GM18508 (cell line): ENCODE measurements at regions not wholly inside any gene's neighbourhood (a gene's known extent, or its start where the extent isn't known, plus 50 kb on each side); places are given as distances from the start of the nearest gene placed in this dataset.
A peak's percentile ranks its signal among the peaks of the same experiment; 100 is the strongest.

ENCODE experiments used
- ATAC-seq: cut with Tn5 transposase; IDR thresholded peaks from one replicate; pipeline ENCODE4 v1.9.1; 2021; ENCODE audit warnings: moderate number of reproducible peaks; ENCODE audit not compliant: insufficient read depth, unreplicated experiment

DNA sequence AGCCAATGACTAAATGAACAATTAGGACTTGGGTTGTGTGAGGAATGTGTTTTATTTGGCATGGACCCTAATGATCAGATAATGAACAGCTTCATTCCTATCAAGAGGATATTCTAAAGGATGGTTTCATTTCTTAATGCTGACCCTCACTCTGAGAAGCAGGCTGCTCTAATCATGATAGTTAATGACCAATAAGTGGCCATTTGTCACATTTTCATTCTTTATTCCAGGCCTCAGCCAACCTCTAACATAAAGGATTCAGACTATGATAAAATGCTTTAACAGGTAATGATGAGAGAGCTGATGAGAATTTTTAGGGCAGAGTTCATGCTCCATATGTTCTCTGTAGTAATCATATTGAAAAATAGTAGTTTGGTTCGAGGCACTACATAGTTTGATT, 301.5 kb upstream of the ARRDC3 start:
- no peak for ATAC-seq

DNA sequence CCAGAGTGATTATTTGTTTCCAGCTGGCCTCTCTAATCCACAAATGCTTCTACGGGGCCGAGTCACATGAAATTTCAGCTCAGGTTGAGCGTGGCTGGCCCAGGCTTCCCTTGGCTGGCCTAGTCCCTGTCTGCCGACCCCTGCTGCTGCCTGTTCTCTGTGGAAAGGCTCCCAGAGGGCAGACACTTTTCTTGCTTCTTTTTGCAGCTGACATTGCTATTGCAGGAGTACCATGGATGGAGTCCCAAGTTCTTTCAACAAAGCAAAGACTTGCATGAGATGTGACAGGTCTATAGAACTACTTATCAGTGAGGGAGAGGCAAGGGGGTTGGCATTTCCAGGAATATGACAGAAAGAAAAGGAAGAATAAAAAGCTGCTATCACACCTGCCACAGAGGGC, 287.4 kb upstream of the ARRDC3 start:
- ATAC-seq: no peak

DNA sequence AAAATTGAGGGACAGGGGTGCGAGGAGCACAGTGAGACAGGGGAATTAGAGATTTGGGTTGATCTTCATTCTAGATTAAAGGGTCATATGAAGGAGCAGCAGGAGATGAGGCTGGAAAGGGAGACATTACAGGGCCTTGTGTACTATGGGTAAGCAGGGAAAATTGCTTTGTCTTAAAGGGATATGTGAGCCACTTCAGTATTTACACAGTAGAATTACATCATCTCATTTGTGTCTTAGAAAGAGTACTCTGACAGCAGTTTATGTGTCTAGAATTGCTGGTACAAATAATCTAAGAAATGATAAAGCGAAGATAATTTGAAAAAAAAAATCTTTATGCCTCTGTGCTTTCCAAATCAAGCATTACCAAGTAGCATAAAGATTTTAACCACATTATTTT, 287.0 kb upstream of the ARRDC3 start:
- ATAC-seq: no peak

DNA sequence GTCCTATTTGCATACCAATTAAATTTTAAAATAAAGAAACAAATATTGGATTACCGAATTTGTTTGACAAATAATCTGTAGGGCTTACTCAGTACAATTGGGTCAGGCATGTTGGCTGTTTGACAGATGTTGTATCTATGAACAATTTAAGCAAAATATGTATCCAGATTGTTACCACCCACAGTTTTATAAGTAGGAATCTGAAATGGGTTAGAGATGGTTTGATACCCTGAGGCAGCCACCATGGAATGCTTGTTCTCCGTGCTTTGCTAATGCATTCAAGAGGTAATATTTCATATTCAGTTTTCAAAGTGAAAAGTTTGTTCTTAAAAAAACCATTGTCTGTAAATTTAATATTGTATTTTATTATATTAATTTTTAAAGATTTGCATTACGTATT, 285.1 kb upstream of the ARRDC3 start:
- no peak for ATAC-seq

DNA sequence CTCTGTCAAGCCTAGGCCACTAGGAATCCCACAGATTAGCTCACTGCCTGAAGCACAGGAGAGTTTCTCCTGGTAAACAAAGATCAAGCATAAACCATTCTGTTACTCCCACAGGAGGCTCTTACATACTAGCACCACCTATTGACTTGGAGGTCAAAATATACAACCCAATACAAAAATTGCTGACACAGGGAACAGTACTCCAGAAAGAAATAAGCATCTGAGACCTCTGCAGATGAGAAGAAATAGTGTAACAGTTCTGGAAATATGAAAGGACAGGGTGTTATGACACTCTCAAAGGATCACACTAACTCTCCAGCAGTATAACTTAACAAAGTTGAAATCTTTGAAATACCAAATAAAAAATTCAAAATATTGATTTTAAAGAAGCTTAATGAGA, 269.6 kb upstream of the ARRDC3 start:
- ATAC-seq: no peak

DNA sequence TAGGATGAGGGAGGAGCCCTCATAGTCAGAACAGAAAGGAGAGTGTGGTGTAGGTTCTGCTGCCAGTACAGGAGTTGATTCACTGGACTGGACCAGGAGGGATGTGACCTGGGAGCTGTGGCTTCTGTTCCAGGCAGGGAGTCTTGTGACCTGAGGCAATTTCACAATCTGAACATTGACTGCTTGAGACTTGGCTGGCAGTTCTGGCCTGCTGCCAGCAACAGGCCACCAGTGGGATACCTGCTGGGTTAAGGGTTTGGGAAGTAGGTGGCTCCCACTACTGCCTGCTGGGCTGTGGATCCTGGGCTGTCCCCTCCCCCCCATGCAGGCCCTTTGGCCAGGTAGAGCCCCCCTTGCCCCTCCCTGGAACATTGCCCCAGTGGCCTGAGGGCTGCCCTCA, 268.6 kb upstream of the ARRDC3 start:
- ATAC-seq: no peak

DNA sequence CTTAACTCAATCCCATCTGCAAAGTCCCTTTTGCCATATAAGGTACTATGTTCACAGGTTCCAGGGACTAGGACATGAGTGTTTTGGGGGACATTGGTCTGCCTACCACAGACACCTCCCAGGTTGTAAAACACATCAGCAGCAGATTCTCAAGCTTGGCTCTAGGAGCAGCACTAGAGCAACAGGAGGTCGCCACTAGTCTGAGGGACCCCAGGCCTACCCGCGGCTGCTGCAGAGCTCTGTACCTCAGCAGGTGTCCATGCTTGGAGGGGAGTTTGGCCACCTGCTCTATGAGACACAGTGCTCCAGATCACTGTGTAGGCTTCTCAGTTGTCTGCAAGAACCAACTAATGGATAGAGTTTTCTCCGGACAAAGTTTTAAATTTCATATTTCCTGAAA, 262.2 kb upstream of the ARRDC3 start:
- no peak for ATAC-seq

DNA sequence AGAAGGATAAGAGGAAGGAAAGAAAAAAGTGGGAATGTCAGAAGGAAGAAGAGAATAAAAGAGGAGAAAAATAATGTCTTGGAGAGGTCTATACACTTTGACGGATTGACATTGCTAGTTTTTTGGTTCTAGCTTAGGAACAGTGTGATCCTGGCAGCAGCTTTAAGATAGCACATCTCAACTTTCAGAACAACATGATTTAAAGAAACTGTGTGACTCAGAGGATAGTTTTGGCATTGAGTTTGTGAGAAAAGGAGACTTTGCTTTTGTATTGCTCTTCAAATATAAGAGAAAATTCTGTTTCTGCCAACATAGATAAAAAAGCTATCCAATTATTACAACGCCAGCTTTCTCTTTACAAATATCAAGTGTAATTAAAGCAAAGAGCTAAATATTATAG, 260.7 kb upstream of the ARRDC3 start:
- ATAC-seq: no peak

DNA sequence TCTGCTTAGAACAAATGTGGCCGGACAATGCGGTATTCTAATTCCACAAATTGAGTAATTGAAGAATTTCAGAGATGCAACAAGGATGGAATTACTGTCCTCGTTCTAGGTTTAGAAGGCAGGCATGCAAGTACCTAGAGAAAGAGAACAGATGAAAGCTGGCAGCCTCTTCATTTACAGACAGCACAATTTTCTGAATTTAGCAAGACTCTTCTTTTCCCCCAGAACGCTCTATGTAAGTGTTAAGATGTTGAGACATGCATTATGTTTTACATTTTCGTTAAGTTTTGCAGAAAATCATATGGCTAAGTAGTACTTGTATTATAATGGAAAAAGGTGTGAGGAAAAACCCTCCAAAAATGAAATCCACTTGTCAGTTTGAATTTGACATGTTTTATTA, 259.5 kb upstream of the ARRDC3 start:
- no peak for ATAC-seq

DNA sequence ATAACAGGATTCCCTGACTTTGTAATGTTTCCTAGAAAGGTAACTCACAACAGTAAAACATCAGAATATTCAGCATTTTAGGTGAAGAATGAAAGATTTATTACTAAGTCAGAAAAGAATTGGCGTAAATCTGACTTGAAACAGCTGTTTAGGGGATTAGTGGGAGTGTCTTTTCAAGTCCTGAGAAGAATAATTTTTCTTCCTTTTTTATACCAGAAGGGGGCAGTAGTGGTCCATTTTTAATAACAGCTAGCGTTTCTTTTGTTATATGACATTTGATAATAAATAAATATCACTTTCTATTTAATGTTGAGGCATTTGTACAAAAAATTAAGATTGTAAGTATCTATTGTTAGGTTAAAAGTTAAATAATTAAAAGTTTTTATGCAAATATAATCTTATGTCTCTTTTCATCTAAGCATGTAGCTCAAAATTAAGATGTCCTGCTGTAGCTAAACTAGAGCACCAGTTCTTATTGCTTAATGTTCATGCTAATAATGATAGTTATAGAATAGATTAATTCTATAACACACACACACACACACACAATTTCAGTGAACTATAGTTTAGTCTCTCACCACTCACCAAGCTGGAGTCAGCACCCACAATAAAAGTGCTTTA, 258.7 kb upstream of the ARRDC3 start:
- peak; percentile 67 for ATAC-seq

DNA sequence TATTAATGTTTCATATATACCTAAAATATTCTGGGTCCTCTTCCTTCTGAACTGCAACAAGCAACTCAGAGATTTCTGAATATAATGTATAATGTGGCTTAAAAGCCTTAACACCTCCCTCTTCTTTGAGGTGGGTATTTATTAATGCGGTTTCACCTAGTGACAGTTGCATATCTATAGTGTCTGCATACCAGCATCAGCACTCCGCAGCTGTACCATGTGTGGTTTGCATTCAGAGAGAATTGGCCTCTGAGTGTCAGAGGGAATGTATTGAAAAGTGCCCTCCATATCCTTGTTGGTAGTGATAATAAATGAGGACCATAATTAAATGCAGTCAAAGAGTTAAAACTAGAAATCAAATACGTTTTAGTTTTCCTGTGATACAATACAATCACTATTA, 256.6 kb upstream of the ARRDC3 start:
- ATAC-seq: no peak

DNA sequence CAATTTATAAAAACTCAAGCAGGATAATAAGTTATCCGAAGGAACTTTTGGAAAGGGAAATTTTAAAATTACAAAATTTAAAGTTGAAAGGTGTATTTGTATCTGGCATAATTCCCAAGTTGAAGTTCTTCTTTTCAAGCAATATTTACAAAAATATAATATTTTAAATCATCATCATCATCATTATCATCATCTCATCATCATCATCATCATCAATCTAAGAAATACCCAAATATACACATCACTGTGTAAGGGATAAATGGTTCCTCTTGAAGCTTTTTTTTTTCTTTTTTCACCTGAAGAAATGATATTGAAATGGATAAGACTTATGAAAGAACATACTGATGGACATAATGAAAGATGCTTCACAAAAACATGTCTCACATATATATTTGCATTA, 254.9 kb upstream of the ARRDC3 start:
- ATAC-seq: no peak

DNA sequence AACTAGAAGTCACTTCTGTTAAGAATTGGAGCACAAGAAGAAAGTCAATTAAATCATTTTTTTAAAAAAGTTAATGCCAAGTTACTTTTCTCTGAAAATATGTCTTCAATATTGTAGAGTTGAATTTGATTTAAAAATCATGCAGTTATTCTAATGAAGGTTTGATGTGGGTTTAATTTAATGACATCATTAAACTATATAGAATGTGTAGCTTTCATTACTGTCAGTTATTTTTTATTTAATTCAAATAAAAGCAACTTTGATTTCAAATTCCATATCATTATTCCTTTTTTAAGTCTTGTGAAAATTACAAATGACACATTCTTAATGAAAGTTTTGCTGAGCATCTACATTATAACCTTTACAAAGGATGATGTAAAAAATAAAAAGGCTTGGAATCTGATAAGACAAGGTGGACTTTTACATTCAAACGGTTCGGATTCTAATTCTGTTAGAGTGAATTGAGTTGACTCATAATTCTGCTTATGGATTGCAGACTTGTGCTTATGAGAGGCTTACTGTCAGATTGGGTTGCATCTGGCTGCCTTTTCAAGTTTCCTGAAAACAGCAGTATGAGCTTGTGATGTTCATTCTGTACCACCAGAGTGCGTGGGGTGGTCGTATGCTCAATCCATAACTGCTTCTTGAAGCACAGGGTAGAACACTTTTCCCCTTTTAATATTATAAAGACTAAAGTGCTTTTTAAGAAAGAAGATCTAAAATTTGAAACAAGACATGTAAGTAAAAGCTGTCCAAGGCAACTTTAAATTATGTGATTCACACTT, 253.0 kb upstream of the ARRDC3 start:
- ATAC-seq: no peak

DNA sequence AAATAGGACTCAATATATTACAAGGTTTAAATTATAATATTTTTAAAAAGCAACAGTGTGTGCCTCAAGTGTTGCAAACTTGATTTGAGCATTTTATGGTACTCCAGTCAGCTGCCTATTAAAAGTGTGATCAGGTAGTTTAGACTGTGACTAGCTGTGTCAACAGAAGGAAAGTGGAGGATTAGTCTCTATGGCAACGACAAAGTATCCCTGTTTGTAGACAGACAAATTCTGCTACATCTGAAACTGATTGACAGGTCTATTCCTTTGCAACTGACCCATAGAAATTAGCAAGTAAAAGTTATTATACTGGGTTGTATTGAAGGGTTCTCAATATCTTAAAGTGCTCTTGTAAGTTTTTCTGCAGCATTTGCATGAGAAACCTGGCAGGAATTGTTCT, 249.8 kb upstream of the ARRDC3 start:
- no peak for ATAC-seq

DNA sequence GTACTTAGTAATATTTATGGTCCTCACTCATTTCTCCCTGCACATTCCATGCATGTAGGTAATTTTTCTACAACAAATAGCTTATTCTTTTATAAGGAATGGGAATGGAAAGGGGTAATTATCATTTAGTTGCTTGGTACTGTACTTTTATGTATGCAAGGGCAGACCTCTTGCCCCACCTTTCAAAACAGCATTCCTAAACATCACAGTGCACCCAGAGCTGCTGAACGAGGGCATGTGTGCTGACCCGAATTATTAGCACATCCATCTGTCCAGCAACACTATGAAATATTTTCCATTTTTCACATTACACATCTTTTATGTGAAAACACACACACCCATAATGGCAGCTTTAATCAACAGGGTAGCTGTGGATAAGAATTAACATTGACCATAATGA, 228.6 kb upstream of the ARRDC3 start:
- no peak for ATAC-seq

DNA sequence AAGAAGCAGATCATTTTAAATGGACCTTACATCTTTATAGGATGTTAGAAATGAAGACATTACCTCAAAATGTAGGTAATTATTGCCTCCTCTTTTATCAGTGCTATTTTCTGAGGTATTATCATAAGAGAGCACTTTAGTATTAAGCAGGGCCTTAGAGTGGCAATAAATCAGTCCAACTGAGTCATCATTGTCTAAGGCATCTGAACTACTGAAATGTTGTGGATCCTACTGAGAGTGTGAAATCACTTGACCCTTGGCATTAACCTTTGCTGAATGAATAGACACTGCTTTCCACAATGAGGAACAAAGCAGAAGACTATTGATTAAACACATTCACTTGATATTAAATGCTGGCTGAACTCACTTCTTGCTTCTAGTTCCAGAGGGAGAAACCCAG, 224.6 kb upstream of the ARRDC3 start:
- ATAC-seq: no peak

DNA sequence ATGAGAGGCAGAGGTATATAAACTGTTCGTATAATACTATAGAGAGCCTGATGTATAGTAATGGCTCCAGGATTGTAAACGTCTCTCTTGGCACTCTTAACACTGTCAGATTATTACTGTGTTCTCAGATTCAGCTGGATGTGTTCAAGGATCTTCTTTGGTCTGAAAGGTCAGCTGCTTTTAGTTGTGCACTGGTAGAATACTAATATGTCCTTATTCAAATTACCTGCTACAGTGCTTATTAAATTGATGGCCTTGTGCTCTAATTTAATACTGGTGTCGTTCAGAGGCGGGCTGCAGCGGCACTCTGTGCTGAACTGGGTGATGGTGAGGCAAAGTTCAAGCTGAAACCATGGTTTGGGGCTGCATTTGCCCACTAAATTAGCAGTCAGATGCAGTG, 216.7 kb upstream of the ARRDC3 start:
- no peak for ATAC-seq

DNA sequence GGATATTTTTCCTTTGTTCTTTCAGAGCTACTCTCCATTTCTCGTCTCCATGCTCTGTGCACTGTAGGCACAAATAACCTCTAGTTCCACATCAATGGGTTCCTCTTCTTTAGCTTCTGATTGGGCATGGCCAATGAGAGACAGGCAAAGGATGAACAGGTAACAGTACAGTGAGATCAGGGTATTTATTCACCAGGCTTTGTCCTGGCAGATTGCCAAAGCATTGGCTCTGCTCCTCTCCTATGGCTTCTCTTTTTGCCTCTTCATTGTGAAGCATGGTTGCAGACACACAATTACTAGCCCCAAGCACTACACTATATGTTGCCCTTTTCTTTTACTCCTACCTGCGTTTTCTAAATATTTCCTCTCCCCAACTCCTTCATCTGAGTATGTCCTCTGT, 215.1 kb upstream of the ARRDC3 start:
- ATAC-seq: no peak

DNA sequence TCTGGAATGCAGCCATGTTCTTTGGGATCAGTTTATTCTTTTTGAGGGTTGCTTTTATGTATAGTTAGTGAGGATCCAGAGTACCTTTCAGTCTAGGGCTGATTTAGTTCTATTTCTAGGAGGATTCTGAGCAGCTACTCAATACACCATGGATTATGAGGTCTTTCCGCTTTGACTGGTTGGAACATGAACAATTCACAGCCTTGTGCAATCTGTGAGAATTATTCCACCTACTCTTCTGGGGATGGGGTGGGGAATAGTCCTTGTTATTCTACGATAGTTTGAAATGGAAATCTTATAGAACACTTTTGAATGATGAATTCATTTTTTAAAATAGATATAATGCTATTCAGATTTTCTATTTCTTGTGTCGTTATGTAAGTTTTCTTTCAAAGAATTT, 212.3 kb upstream of the ARRDC3 start:
- ATAC-seq: no peak

DNA sequence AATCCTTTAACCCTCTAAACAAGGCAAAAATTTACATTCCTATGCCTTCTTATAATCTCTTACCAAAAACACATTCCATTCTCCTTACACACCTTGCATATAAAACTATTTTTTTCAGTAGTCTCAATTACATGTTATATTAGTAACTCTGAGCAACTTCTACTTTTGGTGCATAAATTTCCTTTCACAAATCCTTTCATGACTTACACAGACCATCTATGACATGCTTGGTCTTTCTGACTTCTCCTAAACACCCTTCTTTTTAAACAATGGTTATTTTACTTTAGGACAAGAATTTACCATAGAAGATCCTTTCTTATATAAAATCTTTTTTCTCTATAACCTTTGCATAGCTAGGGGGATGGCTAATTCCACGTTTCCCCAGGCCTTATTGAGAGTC, 208.0 kb upstream of the ARRDC3 start:
- ATAC-seq: no peak

DNA sequence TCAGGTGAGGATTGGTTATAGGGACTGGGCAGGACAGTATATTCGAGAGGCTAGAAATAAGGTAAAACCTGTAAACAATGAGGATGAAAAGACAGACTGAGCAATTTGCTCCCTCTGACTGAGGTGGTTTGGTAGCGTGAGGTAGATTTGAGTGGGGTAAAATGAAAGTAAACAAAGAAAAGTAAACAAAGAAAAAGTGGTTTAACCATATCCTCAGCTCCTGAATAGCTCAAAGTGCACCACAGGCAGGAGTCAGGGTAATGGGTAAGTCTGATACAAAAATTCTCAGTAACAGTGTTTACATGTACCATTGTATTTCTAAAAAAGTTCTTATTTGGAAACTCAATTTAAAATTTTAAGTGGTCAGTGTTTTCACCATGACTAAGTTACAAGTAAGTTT, 203.1 kb upstream of the ARRDC3 start:
- ATAC-seq: no peak

DNA sequence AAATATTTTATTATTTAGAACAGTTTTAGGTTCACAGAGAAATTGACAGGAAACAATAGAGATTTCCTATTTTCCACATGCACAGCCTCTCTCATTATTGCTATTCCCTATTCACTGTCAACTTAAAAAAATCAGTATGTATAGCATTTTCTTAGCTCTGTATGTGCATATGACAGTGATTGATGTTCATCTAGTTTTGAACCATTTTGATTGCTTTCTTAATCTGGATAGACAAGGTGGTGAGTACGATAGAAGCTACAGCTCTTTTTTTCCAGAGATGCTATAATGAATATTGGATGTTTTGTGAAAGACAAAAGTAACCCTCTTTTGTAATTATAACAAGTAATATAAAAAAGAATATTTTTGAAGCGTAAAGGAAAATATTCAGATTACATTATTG, 201.2 kb upstream of the ARRDC3 start:
- no peak for ATAC-seq
